ENCODE measurements at regions not wholly inside any gene's neighbourhood (a gene's known extent, or its start where the extent isn't known, plus 50 kb on each side); places are given as distances from the start of the nearest gene placed in this dataset.

- DNase-seq (ENCODE audit: low read depth), result no peak
- no peak for TF ChIP-seq CTCF (IDR thresholded peaks at IDR 0.05; ENCODE audit: low read depth, low read length, missing control alignments)
These were observed 275.9 kb downstream of the CDH20 start for GRCh38 chr18:61609131-61609530.

GRCh38 chr18:61608316-61608715 lies 275.1 kb downstream of the CDH20 start:
- H3K4me3 ChIP-seq (ENCODE audit: low read depth, low read length), result no peak overlapping the region
- no peak for DNase-seq (ENCODE audit: low read depth)
- TF ChIP-seq CTCF (IDR thresholded peaks at IDR 0.05; ENCODE audit: low read depth, low read length, missing control alignments), result no peak

More at GRCh38 chr18:61609131-61609530, 275.9 kb downstream of the CDH20 start:
- no peak overlapping the region for H3K4me3 ChIP-seq (ENCODE audit: low read depth, low read length)

- no peak overlapping the region for H3K4me3 ChIP-seq (ENCODE audit: low read depth, low read length)
- DNase-seq (ENCODE audit: low read depth), result no peak
- TF ChIP-seq CTCF (IDR thresholded peaks at IDR 0.05; ENCODE audit: low read depth, low read length, missing control alignments), result no peak
These were observed 274.6 kb downstream of the CDH20 start for GRCh38 chr18:61607867-61608266.

- no peak for DNase-seq (ENCODE audit: low read depth)
- H3K4me3 ChIP-seq (ENCODE audit: low read depth, low read length), result no peak overlapping the region
- TF ChIP-seq CTCF (IDR thresholded peaks at IDR 0.05; ENCODE audit: low read depth, low read length, missing control alignments), result no peak
These were observed 273.5 kb downstream of the CDH20 start for GRCh38 chr18:61606759-61607158.

GRCh38 chr18:61606068-61606660 lies 272.9 kb downstream of the CDH20 start:
- H3K4me3 ChIP-seq (ENCODE audit: low read depth, low read length), result no peak overlapping the region
- DNase-seq (ENCODE audit: low read depth), result no peak
- no peak for TF ChIP-seq CTCF (IDR thresholded peaks at IDR 0.05; ENCODE audit: low read depth, low read length, missing control alignments)

- no peak for DNase-seq (ENCODE audit: low read depth)
- no peak overlapping the region for H3K4me3 ChIP-seq (ENCODE audit: low read depth, low read length)
- no peak for TF ChIP-seq CTCF (IDR thresholded peaks at IDR 0.05; ENCODE audit: low read depth, low read length, missing control alignments)
These were observed 272.3 kb downstream of the CDH20 start for GRCh38 chr18:61605376-61606067.

All from GM12864 (cell line).